GM23248 (cell line): ENCODE measurements at regions not wholly inside any gene's neighbourhood (a gene's known extent, or its start where the extent isn't known, plus 50 kb on each side); places are given as distances from the start of the nearest gene placed in this dataset.

ENCODE experiments used
- DNase-seq: peaks from one replicate; pipeline ENCODE4 v3.0.0-alpha.2; 2015
- H2AFZ ChIP-seq: fragments of 200-600 bp; sonication (generic); 2 replicates; pipeline ENCODE4 v1.6.1; 2016; ENCODE audit warnings: antibody characterized with exemption
- H3F3A ChIP-seq: fragments of 200-600 bp; sonication (generic); 2 replicates; pipeline ENCODE4 v1.6.1; 2016; ENCODE audit warnings: mild to moderate bottlenecking, antibody characterized with exemption, mixed run types; ENCODE audit not compliant: insufficient read depth
- H3K27ac ChIP-seq: fragments of 200-600 bp; sonication (generic); 2 replicates; pipeline ENCODE4 v1.5.1; 2016; ENCODE audit warnings: mild to moderate bottlenecking
- H3K27me3 ChIP-seq: fragments of 200-600 bp; sonication (generic); replicated peaks from 2 replicates; pipeline ENCODE4 v1.6.1; 2016; ENCODE audit warnings: mild to moderate bottlenecking; ENCODE audit not compliant: insufficient read depth
- H3K36me3 ChIP-seq: fragments of 200-600 bp; sonication (generic); 2 replicates; pipeline ENCODE4 v1.6.1; 2016; ENCODE audit warnings: low read depth, mild to moderate bottlenecking
- H3K4me1 ChIP-seq: fragments of 200-600 bp; sonication (generic); 2 replicates; pipeline ENCODE4 v1.6.1; 2016; ENCODE audit warnings: mild to moderate bottlenecking; ENCODE audit not compliant: insufficient read depth
- H3K4me2 ChIP-seq: fragments of 200-600 bp; sonication (generic); one replicate; pipeline ENCODE4 v1.6.1; 2016; ENCODE audit warnings: mild to moderate bottlenecking; ENCODE audit not compliant: unreplicated experiment
- H3K4me3 ChIP-seq: fragments of 200-600 bp; sonication (generic); 2 replicates; pipeline ENCODE4 v1.5.1; 2016; ENCODE audit warnings: mild to moderate bottlenecking
- H3K79me2 ChIP-seq: fragments of 200-600 bp; sonication (generic); 2 replicates; pipeline ENCODE4 v1.6.1; 2016; ENCODE audit warnings: mild to moderate bottlenecking; ENCODE audit not compliant: insufficient read depth
- H3K9ac ChIP-seq: fragments of 200-600 bp; sonication (generic); 2 replicates; pipeline ENCODE4 v1.6.1; 2016; ENCODE audit warnings: mild to moderate bottlenecking
- H3K9me2 ChIP-seq: fragments of 200-600 bp; sonication (generic); 2 replicates; pipeline ENCODE4 v1.6.1; 2016; ENCODE audit warnings: mixed run types, mild to moderate bottlenecking, moderate library complexity; ENCODE audit not compliant: insufficient read depth
- H3K9me3 ChIP-seq: fragments of 200-600 bp; sonication (generic); one replicate; pipeline ENCODE4 v1.6.1; 2017; ENCODE audit warnings: low read depth
- H4K20me1 ChIP-seq: fragments of 200-600 bp; sonication (generic); 2 replicates; pipeline ENCODE4 v1.6.0; 2016; ENCODE audit not compliant: insufficient read depth
- EZH2 ChIP-seq: fragments of 200-600 bp; sonication (generic); IDR thresholded peaks from 2 replicates; pipeline ENCODE4 v1.6.1; 2018; ENCODE audit warnings: antibody characterized with exemption, mild to moderate bottlenecking; ENCODE audit not compliant: insufficient read depth, poor library complexity, severe bottlenecking
- EZH2phosphoT487 ChIP-seq: fragments of 200-600 bp; sonication (generic); IDR thresholded peaks from 2 replicates; pipeline ENCODE4 v1.6.1; 2018; ENCODE audit warnings: antibody characterized with exemption, moderate library complexity, mild to moderate bottlenecking, low read depth; ENCODE audit not compliant: insufficient read depth
- WGBS, 2 experiments: methylation state at CpG; one replicate each; pipeline ENCODE4 v1.1.6; 2015 to 2017; ENCODE audit warnings: low lambda C conversion rate in 2 of 2, low coverage in 1 of 2; ENCODE audit errors: missing lambda C conversion rate in 2 of 2; 5-methylcytosine and 5-hydroxymethylcytosine counted together
- in situ Hi-C: fragments of 300-500 bp; cut with MboI; formaldehyde crosslinking; loops from 2 replicates; pipeline ENCODE4 v1.15.0; 2020

GRCh38 chr3:110756705-110757104 is 314.9 kb upstream of the NECTIN3 start:
- 71 to 76% methylated on average over 6 of the region's 6 CpGs for WGBS, 2 experiments
- no peak overlapping the region for H3K4me2 ChIP-seq
- no peak overlapping the region for H3K27ac ChIP-seq
- H3K9ac ChIP-seq = no peak overlapping the region
- no peaks in the 10 kb centered on the region for H3K27me3 ChIP-seq
- no peak overlapping the region for H3K4me3 ChIP-seq
- no peaks in the 10 kb centered on the region for H3K79me2 ChIP-seq
- no peaks in the 10 kb centered on the region for H3K9me3 ChIP-seq
- 0 out of 2 replicates have a peak, but pooled peaks cover 3% of the 10 kb centered on the region for H3K9me2 ChIP-seq
- no peaks in the 10 kb centered on the region for H4K20me1 ChIP-seq
- no peak overlapping the region for H2AFZ ChIP-seq
- no peak for DNase-seq
- no peak for TF ChIP-seq EZH2phosphoT487
- TF ChIP-seq EZH2 = no peak
- H3F3A ChIP-seq = no peaks in the 10 kb centered on the region
- no peaks in the 10 kb centered on the region for H3K4me1 ChIP-seq
- no peaks in the 10 kb centered on the region for H3K36me3 ChIP-seq
- in situ Hi-C loops = no loop called here

GRCh38 chr3:110758208-110758607 is 313.4 kb upstream of the NECTIN3 start:
- H3K27me3 ChIP-seq = no peaks in the 10 kb centered on the region
- TF ChIP-seq EZH2phosphoT487 (no peak), EZH2 (no peak)
- WGBS, 2 experiments = 44 to 65% methylated on average over 2 of the region's 2 CpGs
- no peak overlapping the region for H2AFZ ChIP-seq
- no peak overlapping the region for H3K27ac ChIP-seq
- H4K20me1 ChIP-seq = no peaks in the 10 kb centered on the region
- H3F3A ChIP-seq = no peaks in the 10 kb centered on the region
- no peaks in the 10 kb centered on the region for H3K79me2 ChIP-seq
- H3K36me3 ChIP-seq = no peaks in the 10 kb centered on the region
- H3K4me1 ChIP-seq = no peaks in the 10 kb centered on the region
- DNase-seq = peak; percentile 7
- in situ Hi-C loops = no loop called here
- H3K4me3 ChIP-seq = no peak overlapping the region
- H3K4me2 ChIP-seq = no peak overlapping the region
- H3K9me3 ChIP-seq = no peaks in the 10 kb centered on the region
- 0 out of 2 replicates have a peak, but pooled peaks cover 3% of the 10 kb centered on the region for H3K9me2 ChIP-seq
- H3K9ac ChIP-seq = no peak overlapping the region

- Histone ChIP-seq H3K79me2 (no peaks in the 10 kb centered on the region), H2AFZ (no peak overlapping the region), H3F3A (no peaks in the 10 kb centered on the region), H3K9me2 (no peaks in the 10 kb centered on the region), H3K9ac (no peak overlapping the region), H3K4me2 (no peak overlapping the region), H3K4me1 (no peaks in the 10 kb centered on the region), H3K27me3 (no peaks in the 10 kb centered on the region), H3K36me3 (no peaks in the 10 kb centered on the region), H3K9me3 (no peaks in the 10 kb centered on the region), H3K27ac (no peak overlapping the region), H3K4me3 (no peak overlapping the region), H4K20me1 (no peaks in the 10 kb centered on the region)
- DNase-seq = no peak
- 98 to 100% methylated on average over 2 of the region's 2 CpGs for WGBS, 2 experiments
- TF ChIP-seq EZH2 (no peak), EZH2phosphoT487 (no peak)
- in situ Hi-C loops = no loop called here
Measured at GRCh38 chr3:110767156-110767555, 304.5 kb upstream of the NECTIN3 start.

DNA sequence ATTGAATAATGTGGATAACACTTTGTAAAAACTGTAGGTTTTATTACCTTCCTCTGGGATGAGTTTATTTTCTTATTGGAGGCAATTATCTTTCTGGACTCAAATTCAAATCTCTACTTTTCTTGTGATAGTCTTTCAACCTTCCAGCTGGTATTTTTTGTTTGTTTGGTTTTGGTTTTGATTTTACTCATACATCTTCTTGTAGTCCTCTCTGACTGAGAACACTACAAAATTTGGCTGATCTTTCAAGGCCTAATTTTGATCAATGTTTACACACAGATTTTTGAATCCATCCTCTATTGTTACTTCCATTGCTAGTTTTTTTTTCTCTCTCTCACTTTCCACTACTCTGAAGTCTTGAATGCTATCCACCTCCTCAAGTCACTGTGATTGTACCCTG is 303.8 kb upstream of the NECTIN3 start:
- H4K20me1 ChIP-seq = no peaks in the 10 kb centered on the region
- DNase-seq = no peak
- H3K9ac ChIP-seq = no peak overlapping the region
- H3K9me3 ChIP-seq = no peaks in the 10 kb centered on the region
- in situ Hi-C loops = no loop called here
- H3K4me3 ChIP-seq = no peak overlapping the region
- no peaks in the 10 kb centered on the region for H3K79me2 ChIP-seq
- no peaks in the 10 kb centered on the region for H3K36me3 ChIP-seq
- no peak overlapping the region for H2AFZ ChIP-seq
- H3K27ac ChIP-seq = no peak overlapping the region
- no peaks in the 10 kb centered on the region for H3F3A ChIP-seq
- no peak overlapping the region for H3K4me2 ChIP-seq
- no peaks in the 10 kb centered on the region for H3K4me1 ChIP-seq
- H3K27me3 ChIP-seq = no peaks in the 10 kb centered on the region
- H3K9me2 ChIP-seq = no peaks in the 10 kb centered on the region
- TF ChIP-seq EZH2 (no peak), EZH2phosphoT487 (no peak)

DNA sequence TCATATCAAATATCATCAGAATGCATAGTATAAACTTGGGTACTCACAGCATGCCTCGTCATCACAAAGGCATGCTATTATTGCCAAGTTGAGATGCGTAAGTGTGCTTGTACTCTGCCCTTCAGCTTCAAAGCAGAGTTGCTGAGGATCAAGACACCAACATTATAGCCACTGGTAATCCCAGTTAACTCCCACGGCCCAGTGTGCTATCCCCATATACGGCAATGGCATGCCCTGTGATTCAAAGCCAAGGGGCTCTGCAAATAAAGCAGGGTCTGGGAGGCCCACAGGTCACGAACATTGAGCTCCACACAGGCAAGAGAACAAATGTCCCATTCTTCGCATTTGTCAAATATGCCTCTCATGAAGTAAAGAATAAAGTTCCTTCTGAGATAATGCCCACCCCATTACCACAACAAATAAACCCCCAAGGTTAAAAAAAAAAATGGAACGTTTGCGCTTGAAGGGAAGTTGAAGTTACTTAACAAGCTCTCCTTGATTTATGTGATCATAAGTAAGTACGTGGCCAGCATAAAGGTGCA is 298.1 kb upstream of the NECTIN3 start:
- Histone ChIP-seq H3K4me1 (peaks cover 8% of the 10 kb centered on the region), H3K9ac (no peak overlapping the region), H3K79me2 (no peaks in the 10 kb centered on the region), H3K9me3 (no peaks in the 10 kb centered on the region), H3K36me3 (no peaks in the 10 kb centered on the region), H4K20me1 (no peaks in the 10 kb centered on the region), H3K4me2 (no peak overlapping the region), H3K4me3 (no peak overlapping the region), H3F3A (no peaks in the 10 kb centered on the region), H2AFZ (no peak overlapping the region), H3K27me3 (no peaks in the 10 kb centered on the region), H3K9me2 (no peaks in the 10 kb centered on the region), H3K27ac (no peak overlapping the region)
- DNase-seq = peak; percentile 68
- WGBS, 2 experiments = 68 to 78% methylated on average over 9 of the region's 9 CpGs
- in situ Hi-C loops = no loop called here
- no peak for TF ChIP-seq EZH2phosphoT487
- TF ChIP-seq EZH2 = no peak
